HuH-7 (cell line): ENCODE measurements at regions not wholly inside any gene's neighbourhood (a gene's known extent, or its start where the extent isn't known, plus 50 kb on each side); places are given as distances from the start of the nearest gene placed in this dataset.
"Not testable (repeated sequence)": the region's sequence is repeated elsewhere in the genome, so short reads cannot be mapped to it uniquely, and the experiment has no call there.

Experiments
- DNase-seq: peaks from one replicate; pipeline ENCODE4 v3.0.0; 2011; ENCODE audit warnings: low spot score

- DNase-seq: no peak
Measured at GRCh38 chr16:14002416-14002990, 68.6 kb upstream of the MRTFB start.

GRCh38 chr16:14003074-14003570, 68.0 kb upstream of the MRTFB start:
- no peak for DNase-seq

DNA sequence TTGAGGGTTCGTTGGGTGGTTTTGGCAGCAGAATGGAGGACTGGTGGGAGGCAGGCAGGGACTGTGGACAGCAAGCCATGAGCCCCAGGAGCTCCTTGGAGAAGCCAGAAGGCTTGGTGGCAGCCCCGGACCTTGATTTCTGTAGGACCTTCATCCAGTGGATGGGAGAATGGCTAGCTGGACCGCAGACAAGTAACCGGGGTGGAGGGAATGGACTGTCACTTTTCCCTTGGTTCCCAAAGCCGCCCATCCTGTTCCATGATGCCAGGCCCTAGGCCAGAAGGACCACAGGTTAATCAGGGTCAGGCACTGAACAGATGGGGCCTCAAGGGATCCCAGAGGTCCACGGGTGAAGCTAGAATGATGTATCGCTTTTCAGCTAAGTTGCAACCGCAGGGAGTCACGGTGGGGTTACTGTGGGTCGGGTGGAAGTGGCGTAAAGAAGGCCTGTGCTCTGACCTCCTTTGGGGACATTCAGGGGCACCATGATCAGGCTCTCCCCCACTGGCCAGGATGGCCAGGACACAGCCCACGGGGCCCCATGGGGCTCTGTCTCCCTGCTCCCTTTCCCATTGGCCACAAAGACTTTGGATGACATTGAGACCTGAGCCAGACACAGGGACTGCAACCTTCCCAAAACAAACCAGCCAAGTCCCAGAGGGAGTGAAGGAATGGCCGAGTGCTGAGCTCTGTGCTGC, 66.9 kb upstream of the MRTFB start:
- no peak for DNase-seq

GRCh38 chr16:14004729-14005315, 66.3 kb upstream of the MRTFB start:
- DNase-seq: no peak

DNA sequence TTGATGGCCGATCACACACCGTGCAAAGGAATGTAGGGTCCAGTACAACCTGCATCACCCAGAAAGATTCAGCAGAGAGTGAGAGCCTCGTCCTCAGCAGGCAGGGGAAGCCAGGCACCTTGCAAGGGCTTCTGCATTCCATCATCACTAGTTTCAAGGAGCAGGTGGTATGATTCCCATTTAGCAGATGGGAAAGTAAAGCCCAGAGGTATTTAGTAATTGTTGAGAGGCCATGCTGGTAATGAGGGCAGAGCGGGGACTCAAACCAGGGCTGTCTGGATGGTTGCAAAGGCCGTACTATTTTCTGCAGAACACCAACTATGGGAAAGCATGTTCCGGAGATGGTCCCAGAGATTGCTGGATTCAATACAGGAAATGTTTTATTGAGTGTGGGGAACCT, 65.8 kb upstream of the MRTFB start:
- no peak for DNase-seq

DNA sequence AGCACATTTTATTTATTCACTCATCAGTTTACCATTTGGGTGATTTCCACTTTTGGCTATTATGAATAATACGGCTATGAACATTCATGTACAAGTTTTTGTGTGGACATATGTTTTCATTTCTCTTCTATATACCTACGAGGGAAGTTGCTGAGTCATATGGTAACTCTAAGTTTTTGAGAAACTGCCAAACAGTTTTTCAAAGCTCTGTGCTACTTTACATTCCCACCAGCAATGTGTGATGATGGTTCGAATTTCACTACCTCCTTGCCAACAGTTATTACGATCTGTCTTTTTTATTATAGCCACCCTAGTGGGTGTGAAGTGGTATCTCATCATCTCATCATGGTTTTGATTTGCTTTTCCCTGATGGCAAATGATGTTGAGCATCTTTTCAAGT, 63.7 kb upstream of the MRTFB start:
- no peak for DNase-seq

- no peak for DNase-seq
Measured at GRCh38 chr16:14011001-14011400, 60.1 kb upstream of the MRTFB start.

DNA sequence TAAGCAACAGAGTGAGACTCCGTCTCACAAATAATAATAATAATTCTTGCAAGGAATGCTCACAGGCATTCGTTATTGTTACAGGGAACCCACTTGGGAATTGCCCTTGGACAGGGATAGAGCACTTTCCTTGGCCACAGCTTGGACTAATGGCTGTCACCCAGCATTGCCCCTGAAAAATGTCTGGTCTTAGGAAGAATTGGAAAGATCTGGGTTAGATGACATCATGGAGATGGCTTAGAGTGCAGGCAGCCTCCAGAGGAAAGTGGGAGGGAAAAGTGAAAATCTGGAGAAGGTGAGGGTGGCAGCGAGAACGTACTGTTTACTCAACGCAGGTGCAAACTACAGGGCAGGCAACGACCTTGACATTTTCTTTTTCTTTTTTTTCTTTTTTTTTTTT, 59.3 kb upstream of the MRTFB start:
- DNase-seq: no peak

DNA sequence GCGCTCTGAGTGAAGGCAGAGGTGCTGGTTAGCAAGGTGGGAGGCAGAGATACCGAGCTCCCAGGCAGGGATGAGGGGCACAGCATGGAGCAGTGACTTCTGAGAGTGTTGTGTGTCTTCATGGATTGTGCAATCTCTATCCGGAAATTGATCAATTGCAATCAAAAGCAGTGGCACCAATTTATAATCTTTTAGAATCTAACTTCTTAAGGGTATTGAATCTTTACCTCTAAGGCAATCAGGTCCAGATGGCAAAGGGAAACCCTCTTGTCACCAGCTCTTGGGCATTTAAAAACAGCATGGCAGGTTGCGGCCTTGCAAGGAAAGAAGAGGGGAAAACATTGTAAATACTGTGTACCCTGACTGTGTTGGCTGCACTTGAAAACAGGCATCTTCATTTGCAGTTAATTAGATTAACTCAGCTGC, 58.0 kb upstream of the MRTFB start:
- DNase-seq: no peak

DNA sequence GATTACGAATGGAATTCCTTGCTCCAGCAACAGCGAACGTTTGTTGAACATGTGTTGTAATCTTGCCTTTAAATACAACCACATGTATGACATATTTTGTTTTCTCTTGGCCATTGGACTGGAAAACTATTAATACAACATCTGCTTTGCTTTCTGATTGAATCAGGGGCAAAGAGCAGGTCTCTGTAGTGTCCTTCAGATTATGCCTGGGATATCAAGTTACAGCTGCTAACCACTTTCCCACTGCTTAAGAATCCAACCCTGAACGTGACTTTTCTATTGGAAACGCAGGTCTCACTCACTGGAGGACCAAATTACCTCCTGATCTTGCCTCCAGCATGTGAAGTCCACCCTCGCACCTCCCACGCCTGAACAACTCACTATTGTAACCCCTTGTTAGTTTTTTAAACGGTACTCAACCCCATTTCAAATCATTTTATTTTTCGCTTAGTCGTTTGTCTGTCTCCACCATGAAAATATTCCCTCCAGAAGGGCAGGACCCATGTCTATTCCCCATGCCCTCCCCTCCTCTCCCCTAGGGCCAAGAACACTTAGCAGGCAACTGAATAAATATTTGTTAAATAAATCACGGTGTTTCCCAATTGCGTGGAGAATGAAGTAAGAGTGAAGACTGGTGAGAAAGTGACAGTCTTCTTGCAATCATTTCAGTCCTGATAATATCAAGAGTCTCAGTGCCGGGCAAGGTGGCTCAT, 57.4 kb upstream of the MRTFB start:
- peak; percentile 25 for DNase-seq

GRCh38 chr16:14014284-14014625, 56.9 kb upstream of the MRTFB start:
- no peak for DNase-seq

GRCh38 chr16:14015033-14015432, 56.1 kb upstream of the MRTFB start:
- DNase-seq: no peak

DNA sequence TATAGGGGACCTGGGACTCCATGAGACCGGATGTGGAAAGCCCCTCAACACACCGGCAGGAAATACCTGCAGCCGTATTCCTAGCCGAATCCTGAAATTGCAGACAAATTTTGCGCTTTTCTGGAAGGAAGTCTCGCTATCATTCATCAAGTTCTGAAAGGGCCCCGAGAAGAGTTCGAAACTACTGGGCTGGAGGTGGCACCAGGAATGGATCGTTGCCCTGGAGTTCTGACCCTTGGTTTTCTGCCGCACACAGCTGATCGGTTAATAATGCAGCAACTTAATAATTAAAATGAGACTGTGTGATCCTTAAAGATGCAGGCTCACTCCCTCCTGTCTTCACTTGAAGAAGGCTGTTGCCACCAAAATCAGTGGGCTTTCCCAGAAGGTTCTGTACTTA, 55.7 kb upstream of the MRTFB start:
- DNase-seq: no peak

DNA sequence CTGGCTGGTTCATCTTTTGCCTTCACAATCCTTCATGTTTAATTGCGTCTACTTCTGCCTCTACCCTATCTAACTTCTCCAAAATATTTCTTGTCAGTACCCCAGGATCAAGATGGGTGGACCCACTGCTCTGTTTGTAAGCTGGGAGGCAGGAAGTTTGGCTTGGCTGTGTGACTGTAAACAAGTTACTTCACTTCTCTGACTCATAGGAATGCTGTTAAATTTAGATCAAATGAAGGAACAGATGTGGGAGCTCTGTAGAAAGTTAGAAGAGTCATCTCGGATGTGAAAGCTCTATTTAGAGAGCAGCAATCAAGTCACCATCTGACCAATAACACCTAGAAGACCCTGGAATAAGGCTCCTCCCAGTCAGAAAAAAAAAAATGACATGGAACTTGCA, 55.2 kb upstream of the MRTFB start:
- no peak for DNase-seq

DNA sequence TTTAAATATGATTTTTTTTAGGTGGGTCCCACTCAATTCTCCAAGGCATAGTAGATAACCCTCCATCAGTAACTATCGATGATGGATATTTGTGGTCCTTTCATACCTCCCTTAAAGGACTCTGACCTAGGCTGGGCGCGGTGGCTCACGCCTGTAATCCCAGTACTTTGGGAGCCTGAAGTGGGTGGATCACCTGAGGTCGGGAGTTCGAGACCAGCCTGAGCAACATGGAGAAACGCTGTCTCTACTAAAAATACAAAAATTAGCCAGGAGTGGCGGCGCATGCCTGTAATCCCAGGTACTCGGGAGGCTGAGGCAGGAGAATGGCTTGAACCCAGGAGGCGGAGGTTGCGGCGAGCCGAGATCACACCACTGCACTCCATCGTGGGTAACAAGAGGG, 54.8 kb upstream of the MRTFB start:
- DNase-seq: not testable (repeated sequence)

DNA sequence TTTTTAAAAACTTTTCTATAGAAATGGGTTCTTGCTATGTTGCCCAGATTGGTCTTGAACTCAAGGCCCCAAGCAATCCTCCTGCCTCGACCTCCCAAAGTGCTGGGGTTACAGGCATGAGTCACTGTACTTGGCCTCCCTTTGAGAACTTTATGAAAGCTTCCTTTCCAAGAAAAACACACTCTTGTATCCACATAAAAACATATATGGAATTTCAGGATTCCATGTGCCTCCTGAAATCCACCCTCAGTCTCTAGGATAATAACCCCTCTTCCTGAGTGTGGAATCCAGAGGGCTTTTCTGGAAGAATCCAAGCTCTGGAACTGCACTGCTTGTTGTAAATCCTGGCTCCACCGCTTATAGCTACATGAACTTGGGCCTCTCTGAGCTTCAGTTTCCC, 53.2 kb upstream of the MRTFB start:
- no peak for DNase-seq

GRCh38 chr16:14018851-14019250, 52.3 kb upstream of the MRTFB start:
- DNase-seq: no peak

DNA sequence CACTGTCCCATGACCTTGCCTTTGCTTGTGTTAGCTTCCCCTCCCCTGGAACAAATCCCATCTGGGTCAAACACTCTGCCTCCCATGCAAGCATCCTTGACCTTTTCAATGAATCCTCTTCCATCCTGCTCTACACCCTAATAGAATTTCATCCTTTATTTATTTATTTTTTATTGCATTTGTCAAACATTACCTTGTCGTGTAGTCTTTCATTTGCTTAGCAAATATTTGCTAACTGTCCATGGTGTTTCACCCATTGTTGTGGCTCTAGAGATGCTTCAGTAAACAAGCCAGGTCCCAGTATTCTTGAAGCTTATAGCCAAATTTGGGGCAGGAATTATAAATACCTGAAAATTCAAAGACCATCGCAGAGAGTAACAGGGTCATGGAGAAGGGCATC, 51.0 kb upstream of the MRTFB start:
- DNase-seq: no peak
